MM.1S (cell line): ENCODE measurements at regions not wholly inside any gene's neighbourhood (a gene's known extent, or its start where the extent isn't known, plus 50 kb on each side); places are given as distances from the start of the nearest gene placed in this dataset.

Source experiments
- DNase-seq: peaks from one replicate; pipeline ENCODE4 v3.0.0-alpha.2; 2015
- H2AFZ ChIP-seq: fragments of 300-600 bp; sonication (generic); 2 replicates; pipeline ENCODE4 v1.6.0; 2016; ENCODE audit warnings: antibody characterized with exemption, low read length
- H3F3A ChIP-seq: fragments of 300-600 bp; sonication (generic); 2 replicates; pipeline ENCODE4 v1.6.1; 2016; ENCODE audit warnings: mild to moderate bottlenecking, antibody characterized with exemption, low read length, moderate library complexity, mixed read lengths; ENCODE audit not compliant: insufficient read depth
- H3K27ac ChIP-seq: fragments of 300-600 bp; sonication (generic); 2 replicates; pipeline ENCODE4 v1.5.1; 2016; ENCODE audit warnings: mild to moderate bottlenecking, low read length
- H3K27me3 ChIP-seq: fragments of 300-600 bp; sonication (generic); replicated peaks from 2 replicates; pipeline ENCODE4 v1.6.0; 2016; ENCODE audit warnings: low read length; ENCODE audit not compliant: insufficient read depth
- H3K36me3 ChIP-seq: fragments of 300-600 bp; sonication (generic); replicated peaks from 2 replicates; pipeline ENCODE4 v1.6.1; 2016; ENCODE audit warnings: mild to moderate bottlenecking, low read length, mixed read lengths; ENCODE audit not compliant: insufficient read depth
- H3K4me1 ChIP-seq: fragments of 300-600 bp; sonication (generic); 2 replicates; pipeline ENCODE4 v1.6.1; 2016; ENCODE audit warnings: low read length, mixed read lengths
- H3K4me2 ChIP-seq: fragments of 300-600 bp; sonication (generic); 2 replicates; pipeline ENCODE4 v1.6.0; 2016; ENCODE audit warnings: low read depth, low read length
- H3K4me3 ChIP-seq: fragments of 300-600 bp; sonication (generic); 2 replicates; pipeline ENCODE4 v1.5.1; 2016; ENCODE audit warnings: low read length, mixed read lengths
- H3K79me2 ChIP-seq: fragments of 300-600 bp; sonication (generic); 2 replicates; pipeline ENCODE4 v1.6.1; 2016; ENCODE audit warnings: mixed run types, low read length, mixed read lengths
- H3K9ac ChIP-seq: fragments of 300-600 bp; sonication (generic); 2 replicates; pipeline ENCODE4 v1.6.1; 2016; ENCODE audit warnings: low read length, mixed read lengths
- H3K9me2 ChIP-seq: fragments of 300-600 bp; sonication (generic); replicated peaks from 2 replicates; pipeline ENCODE4 v1.6.1; 2016; ENCODE audit warnings: mild to moderate bottlenecking, low read length, mixed read lengths; ENCODE audit not compliant: insufficient read depth
- H3K9me3 ChIP-seq: fragments of 300-600 bp; sonication (generic); replicated peaks from 2 replicates; pipeline ENCODE4 v1.6.1; 2016; ENCODE audit warnings: mild to moderate bottlenecking, low read length, mixed read lengths; ENCODE audit not compliant: insufficient read depth
- H4K20me1 ChIP-seq: fragments of 300-600 bp; sonication (generic); 2 replicates; pipeline ENCODE4 v1.6.1; 2016; ENCODE audit warnings: mild to moderate bottlenecking, low read length, moderate library complexity, mixed read lengths; ENCODE audit not compliant: insufficient read depth
- EZH2 ChIP-seq: fragments of 300-600 bp; sonication (generic); optimal IDR thresholded peaks from 2 replicates; pipeline ENCODE3; 2017; ENCODE audit warnings: low read depth, mild to moderate bottlenecking, antibody characterized with exemption, low read length, mixed read lengths
- EZH2phosphoT487 ChIP-seq: fragments of 300-600 bp; sonication (generic); IDR thresholded peaks from 2 replicates; pipeline ENCODE4 v1.6.1; 2018; ENCODE audit warnings: antibody characterized with exemption, low read length
- TF ChIP-seq, protein P1 (sequence below): fragments of 300-600 bp; sonication (generic); IDR thresholded peaks from 2 replicates; pipeline ENCODE4 v1.5.1; 2016; ENCODE audit warnings: antibody characterized with exemption, low read length, mixed read lengths

DNA sequence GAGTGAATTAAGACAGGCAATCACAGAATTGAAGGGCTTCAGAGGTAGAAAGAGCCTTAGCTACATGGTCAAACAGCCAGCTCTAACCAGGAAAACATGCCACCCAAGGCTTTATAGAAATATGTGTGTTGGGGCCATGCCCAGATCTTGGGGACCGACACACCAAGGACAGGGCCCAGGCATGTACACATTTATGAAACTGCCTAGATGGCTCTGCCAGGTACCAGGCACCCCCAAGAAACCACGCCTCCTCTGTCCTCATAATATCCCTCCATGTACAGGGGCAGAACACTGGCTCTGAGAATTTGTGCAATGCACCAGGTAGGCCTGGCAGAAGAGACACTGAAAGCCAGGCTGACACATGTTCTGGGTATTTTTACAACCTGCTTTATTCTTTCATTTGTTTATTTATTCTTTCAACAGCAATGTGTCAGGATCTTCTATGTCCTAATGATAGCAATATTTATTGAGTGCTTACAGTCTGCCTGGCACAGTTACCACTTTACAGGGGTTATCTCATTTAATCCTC lies 137.9 kb upstream of the LSM14A start:
- H3K9me3 ChIP-seq, result no peaks in the 10 kb centered on the region
- H4K20me1 ChIP-seq, result no peaks in the 10 kb centered on the region
- H3K4me2 ChIP-seq, result no peak overlapping the region
- H3K79me2 ChIP-seq, result no peaks in the 10 kb centered on the region
- H3K9ac ChIP-seq, result no peak overlapping the region
- no peak overlapping the region for H3K27ac ChIP-seq
- H3K9me2 ChIP-seq, result no peaks in the 10 kb centered on the region
- TF ChIP-seq EZH2 (no peak), EZH2phosphoT487 (no peak)
- TF ChIP-seq, protein P1, sequence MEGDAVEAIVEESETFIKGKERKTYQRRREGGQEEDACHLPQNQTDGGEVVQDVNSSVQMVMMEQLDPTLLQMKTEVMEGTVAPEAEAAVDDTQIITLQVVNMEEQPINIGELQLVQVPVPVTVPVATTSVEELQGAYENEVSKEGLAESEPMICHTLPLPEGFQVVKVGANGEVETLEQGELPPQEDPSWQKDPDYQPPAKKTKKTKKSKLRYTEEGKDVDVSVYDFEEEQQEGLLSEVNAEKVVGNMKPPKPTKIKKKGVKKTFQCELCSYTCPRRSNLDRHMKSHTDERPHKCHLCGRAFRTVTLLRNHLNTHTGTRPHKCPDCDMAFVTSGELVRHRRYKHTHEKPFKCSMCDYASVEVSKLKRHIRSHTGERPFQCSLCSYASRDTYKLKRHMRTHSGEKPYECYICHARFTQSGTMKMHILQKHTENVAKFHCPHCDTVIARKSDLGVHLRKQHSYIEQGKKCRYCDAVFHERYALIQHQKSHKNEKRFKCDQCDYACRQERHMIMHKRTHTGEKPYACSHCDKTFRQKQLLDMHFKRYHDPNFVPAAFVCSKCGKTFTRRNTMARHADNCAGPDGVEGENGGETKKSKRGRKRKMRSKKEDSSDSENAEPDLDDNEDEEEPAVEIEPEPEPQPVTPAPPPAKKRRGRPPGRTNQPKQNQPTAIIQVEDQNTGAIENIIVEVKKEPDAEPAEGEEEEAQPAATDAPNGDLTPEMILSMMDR, result no peak
- H3K4me1 ChIP-seq, result no peaks in the 10 kb centered on the region
- no peaks in the 10 kb centered on the region for H3F3A ChIP-seq
- H2AFZ ChIP-seq, result no peak overlapping the region
- H3K27me3 ChIP-seq, result peaks cover 46% of the 10 kb centered on the region
- no peak overlapping the region for H3K4me3 ChIP-seq
- no peak for DNase-seq
- no peaks in the 10 kb centered on the region for H3K36me3 ChIP-seq

DNA sequence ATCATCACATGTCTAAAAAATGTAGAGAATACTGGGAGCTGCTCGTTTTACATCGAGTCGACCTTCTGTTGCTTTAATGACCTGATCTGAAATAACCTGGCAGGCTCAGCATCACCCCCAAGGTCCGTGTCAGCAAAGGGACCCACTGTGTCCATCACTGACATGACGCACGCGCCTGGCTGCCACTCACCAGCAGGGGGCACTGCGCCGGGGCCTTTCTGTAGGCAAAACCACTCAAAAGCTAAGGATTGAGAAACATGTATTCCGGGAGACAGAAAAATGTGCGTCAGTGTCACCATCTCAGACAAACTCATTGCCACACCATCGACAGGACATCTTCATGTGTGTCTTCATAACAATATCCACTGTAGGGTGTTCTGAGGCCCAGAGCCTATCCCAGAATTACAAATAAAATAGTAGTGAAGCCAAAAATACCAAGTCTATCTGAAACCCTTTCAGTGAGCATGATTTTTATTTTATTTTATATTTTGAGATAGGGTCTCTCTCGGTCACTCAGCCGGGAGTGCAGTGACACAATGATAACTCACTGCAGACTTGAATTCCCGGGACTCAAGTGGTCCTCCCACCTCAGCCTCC lies 130.3 kb upstream of the LSM14A start:
- no peak overlapping the region for H3K27ac ChIP-seq
- H2AFZ ChIP-seq, result no peak overlapping the region
- no peak overlapping the region for H3K4me2 ChIP-seq
- peak; percentile 37 for DNase-seq
- H3K4me1 ChIP-seq, result no peaks in the 10 kb centered on the region
- no peaks in the 10 kb centered on the region for H3K9me3 ChIP-seq
- H3K79me2 ChIP-seq, result no peaks in the 10 kb centered on the region
- H4K20me1 ChIP-seq, result no peaks in the 10 kb centered on the region
- H3K36me3 ChIP-seq, result no peaks in the 10 kb centered on the region
- no peak for TF ChIP-seq EZH2phosphoT487
- TF ChIP-seq, protein P1, result peak; percentile 96
- peaks cover 19% of the 10 kb centered on the region; the same call in 1 of the 2 replicates for H3K27me3 ChIP-seq
- no peak overlapping the region for H3K4me3 ChIP-seq
- no peaks in the 10 kb centered on the region for H3K9me2 ChIP-seq
- no peak overlapping the region for H3K9ac ChIP-seq
- no peaks in the 10 kb centered on the region for H3F3A ChIP-seq

DNA sequence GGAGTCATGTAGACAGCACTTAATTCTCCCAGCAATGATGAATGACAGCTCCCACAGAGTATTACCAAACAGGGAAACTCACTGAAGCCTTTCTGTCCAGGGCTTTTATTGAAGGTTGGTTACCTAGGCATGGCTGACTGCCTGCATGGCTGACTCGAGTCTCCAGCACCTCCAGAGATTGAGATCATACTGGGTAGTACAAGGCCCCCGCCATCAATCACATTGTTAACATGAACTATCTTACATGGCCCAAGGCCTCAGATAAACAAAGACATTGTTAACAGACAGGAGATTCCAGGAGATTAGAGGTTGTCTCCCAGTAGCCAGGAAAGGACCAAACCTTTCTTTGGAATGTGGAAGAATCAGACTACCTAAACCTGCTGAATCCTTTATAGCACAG lies 128.3 kb upstream of the LSM14A start:
- Histone ChIP-seq H3K4me2 (no peak overlapping the region), H3K27ac (no peak overlapping the region), H3K36me3 (no peaks in the 10 kb centered on the region), H3K9ac (no peak overlapping the region), H3K4me1 (no peaks in the 10 kb centered on the region), H4K20me1 (no peaks in the 10 kb centered on the region), H2AFZ (no peak overlapping the region), H3K4me3 (no peak overlapping the region), H3K79me2 (no peaks in the 10 kb centered on the region), H3K9me3 (no peaks in the 10 kb centered on the region), H3F3A (no peaks in the 10 kb centered on the region), H3K27me3 (peaks cover 23% of the 10 kb centered on the region; the same call in 1 of the 2 replicates), H3K9me2 (no peaks in the 10 kb centered on the region)
- TF ChIP-seq EZH2phosphoT487, result no peak
- TF ChIP-seq, protein P1, result no peak
- no peak for TF ChIP-seq EZH2
- no peak for DNase-seq
